NCI-H1092 (cell line): ENCODE measurements at regions not wholly inside any gene's neighbourhood (a gene's known extent, or its start where the extent isn't known, plus 50 kb on each side); places are given as distances from the start of the nearest gene placed in this dataset.

Experiments
- DNase-seq: peaks from one replicate; lab custom pipeline; 2025; lab: John Stamatoyannopoulos, UW

DNA sequence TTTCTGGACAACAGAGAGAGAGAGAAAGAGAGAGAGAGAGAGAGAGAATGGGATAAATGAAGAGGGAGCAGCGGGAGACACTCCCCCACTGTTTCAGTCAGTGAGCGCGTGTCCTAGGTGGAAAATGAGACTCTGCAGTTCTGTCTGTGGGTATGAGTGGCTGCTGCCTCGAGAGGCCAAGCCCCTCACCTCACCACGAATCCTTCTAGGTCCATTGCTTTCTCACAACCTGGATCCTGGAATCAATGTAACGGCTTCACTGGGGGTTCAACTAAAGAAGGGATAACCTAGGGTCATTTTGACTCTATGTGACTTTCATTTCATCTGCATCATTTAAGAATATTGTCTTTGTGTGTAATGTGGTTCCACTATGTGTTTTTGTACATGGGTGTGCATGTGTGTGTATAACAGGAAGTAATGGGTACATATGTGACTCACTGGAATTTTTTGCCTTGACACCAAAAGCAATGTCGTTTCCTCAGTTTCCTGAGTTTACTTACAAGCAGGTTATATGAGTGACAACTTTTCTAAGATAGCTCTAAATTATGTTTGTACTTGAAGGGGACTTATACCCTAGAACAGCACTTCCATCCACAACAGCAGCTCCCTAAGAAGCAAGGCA is 221.4 kb upstream of the TRIB2 start:
- no peak for DNase-seq

DNA sequence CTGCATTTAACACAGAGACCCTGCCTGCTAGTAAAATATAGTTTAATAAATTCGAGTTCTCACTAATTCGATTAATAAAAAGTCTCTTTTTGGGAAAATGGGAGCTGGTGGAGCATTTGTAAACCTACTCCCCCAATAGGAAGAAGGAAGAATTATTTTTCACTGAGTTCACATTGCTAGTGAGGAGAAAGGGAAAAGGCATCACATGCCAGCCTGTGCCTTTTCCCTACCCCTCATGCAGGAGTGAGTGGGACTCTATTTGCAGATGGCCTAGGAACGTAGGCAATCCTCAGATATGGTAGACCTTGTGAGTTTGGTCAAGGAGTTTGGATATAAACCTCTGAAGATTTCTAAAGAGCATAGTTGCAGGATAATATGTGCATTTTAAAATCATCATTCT is 218.4 kb upstream of the TRIB2 start:
- no peak for DNase-seq

DNA sequence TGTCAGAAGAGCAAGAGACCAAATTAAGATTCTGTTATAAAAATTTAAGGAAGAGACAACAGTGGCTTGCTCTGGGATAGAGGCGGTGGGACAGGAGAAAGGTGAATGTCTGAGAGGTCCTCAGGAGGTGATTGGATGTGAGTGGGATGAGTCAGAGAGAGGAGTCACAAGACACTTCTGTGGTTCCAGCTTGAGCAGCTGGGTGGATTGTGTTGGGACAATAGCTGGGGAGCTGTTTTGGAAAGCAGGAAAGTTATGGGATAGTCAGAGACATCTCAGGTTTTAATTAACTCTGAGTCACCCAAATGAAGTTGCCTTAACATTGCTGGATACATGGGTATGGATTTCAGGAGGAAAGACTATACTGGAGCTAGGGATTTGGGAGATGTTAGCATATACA is 218.0 kb upstream of the TRIB2 start:
- DNase-seq = no peak

DNA sequence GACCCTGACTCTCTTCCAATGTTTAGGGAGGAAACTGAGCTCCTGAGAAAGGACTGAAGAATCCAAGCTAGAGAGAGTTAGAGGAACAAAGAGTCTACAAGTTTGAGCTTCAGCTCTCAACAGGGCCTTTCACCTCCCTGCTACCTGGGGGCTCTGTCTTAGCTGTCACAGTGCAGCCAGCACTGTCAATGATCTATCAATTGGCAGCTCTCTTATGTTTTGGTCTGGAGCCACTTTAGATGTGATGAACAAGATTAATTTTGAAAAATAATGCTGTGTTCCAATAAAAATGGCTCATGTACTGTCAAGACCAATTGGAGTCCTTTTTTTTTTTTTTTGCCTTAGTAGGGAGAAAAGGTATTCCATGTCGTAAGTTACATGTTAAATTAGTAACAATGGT is 215.8 kb upstream of the TRIB2 start:
- no peak for DNase-seq

DNA sequence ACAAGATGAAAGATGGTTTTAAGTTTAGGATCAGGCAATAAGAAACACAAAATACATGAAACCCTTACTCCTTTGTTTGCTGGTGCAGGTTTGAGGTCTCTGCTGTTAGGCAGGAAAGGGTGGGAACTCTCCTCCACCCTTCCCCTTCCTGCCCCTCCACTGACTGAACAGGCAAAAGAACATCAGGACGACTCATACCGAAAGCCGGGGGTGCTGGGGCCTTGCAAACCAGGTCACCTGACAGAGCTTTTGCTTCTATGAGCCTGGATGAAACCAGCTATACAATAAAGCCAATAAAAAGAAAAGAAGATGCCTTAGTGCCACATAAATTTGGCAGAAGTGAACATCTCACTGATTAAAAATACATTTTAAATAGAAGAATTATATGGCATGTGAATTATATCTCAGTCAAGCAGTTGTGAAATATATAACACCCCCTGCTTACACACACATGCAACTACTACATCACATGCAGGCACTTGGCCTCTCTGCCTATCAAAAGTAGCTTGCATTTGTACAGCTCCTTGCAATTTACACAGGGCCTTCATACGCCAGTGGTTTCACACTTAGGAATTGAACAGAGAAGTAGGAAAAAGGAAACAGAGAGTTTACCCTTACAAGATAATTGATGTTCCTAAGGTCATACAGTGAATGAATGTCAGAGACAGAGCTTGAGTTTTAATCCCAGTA is 215.1 kb upstream of the TRIB2 start:
- no peak for DNase-seq

DNA sequence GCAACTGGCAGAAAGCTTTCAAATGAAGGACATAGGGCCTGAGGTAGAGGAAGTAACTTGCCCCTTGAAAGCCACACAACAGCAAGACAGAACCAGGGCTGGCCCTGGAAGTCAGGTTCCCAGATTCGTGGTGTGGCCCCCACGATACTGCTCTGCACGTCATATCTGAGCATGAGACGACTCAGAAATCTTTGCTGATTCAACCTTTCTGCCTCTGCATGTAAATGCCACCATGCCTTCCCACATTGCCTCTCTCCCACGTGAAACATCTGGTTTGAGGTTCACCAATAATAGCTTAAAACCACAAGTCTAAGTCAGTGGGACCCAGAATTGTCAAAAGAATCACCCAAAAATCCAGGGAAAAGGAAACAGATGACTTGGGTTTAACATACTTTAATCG is 214.0 kb upstream of the TRIB2 start:
- no peak for DNase-seq

DNA sequence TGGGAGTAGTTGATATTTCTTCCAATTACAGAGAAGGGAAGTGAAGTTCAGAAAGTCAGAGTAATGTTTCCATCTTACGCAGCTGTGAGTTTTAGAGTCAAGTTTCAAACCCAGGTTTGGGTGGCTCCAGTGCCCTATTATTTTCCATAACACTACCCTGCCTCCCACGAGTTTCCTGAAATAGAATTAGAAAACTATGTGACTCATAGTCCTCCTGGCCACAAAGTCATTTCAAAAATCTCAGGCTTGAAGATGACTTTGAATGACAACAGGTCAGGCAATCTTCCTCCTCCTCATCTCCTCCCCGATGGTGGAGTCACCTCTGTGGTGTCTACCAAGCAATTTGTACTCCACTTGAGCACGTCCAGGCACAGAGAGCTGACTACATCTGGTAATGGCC is 212.3 kb upstream of the TRIB2 start:
- DNase-seq = no peak

DNA sequence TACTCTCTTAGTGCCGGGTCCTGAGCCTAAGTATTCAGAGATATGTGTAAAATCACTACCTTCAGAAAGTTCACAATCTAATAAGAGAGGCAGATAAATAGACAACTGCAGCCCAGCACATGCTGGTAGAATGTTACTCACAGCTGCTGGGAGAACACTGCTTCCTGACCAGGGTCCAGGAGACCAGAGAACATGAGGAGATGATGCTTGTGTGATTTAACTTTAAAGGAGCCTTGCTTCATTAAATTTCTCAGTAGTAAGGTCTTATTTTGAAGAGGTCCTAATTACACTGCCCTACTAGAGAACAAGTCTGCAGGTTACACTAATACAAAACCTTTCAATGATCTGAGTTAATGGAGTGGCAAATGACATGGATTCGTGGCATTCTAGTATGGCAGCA is 209.9 kb upstream of the TRIB2 start:
- DNase-seq = no peak

DNA sequence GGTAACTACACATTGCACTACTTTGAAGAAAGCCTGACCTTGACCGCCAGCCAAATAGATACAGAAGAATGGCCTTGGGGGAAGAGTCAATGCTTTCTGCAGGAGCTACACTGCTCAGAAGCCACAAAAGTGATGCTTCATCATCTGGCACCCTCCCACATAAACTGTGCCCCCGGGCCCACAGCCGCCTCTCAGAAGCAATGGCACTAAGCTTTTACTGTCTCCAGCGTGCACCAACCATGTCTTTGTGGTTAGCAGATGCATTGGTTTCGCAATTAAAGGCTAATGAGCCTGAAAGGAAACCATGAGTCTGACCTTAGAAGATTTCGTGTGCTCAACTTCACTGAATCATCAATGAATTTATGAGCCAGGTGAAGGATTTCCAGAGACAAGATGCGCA is 209.4 kb upstream of the TRIB2 start:
- DNase-seq = no peak

DNA sequence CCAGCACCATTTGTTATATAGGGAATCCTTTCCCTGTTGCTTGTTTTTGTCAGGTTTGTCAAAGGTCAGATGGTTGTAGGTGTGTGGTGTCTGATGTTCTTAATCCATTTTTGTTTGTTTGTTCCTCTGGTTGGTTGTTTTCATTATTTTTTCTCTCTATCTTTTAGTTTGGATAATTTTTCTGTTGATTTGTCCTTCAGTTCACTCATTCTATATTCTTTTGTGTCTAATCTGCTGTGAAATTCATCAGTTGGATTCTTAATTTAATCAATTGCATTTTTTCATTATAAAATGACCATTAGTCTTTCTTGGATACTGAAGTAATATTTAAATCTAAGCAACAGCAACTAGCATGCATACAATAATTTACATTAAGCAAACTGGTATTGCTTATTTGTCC is 206.7 kb upstream of the TRIB2 start:
- no peak for DNase-seq

DNA sequence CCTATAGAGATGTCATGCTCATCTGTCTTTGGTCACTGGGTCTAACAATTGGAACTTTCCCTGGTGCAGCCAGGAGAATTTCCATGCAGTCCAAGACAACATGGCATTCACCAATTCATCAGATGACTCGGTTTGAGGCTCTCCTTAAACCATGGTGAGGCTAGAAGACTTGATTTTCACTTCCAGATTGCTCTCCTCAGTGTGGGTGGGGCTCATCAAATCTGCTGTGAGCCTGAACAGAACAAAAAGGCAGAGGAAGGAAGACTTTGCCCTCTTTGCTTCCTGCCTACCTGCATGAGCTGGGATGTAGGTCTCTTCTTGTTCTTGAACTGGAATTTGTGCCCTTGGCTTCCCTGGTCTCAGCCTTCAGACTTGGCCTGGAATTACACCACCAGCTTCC is 203.4 kb upstream of the TRIB2 start:
- no peak for DNase-seq

DNA sequence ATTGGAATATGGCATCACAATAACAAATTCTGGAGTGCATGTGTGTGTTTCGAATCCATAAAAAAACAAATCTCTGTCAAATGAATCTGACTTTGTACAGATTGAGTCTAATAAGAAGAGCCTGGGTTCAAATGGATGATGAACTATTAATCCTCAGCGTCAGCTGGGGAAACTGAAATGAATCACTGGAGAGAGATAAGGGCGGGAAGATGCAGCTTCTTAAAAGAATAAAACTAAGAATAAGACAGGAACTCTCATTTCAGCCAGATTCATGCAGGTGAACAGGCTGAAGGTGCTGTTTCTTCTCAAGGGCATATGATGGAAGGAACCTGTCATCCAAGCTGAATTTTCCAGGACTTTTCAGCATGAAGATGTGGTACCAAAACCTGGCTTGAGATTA is 202.6 kb upstream of the TRIB2 start:
- no peak for DNase-seq

DNA sequence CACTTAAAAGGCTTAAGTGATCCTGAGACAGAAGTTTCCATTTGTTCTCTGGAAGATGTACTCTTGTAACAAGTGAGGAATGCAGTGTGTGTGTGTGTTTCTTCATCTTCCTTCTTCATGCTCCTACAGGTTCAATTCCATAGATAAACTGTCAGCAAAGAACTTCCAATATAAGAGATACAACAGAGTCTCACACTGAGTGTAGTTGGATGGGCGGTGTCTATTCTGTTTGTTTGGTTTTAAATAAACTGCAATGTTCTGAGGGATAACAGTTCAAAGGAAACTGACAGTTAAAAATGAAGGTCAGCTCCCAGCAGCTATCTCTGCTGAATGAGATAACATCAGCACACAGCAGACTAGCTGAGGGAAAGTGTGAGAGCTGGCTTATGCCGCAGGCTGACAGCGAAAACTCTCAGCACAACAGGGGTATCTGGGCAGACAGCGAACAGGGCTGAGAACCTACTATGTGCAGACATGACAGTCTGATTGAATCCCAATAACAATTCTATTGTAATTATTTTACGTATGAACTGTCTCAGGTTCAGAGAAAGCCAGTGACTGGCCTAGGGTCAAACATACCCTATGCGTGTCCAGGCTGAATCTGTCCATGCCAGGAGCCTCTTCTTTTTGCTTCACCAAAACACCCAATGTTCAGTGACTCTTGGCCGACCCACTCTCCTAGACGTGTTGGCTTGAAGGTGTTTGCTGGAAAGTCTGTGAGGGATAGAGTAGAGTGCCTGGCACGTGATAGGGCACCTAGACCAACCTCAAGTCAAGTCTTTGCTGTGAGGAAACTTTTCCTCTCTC is 201.9 kb upstream of the TRIB2 start:
- no peak for DNase-seq

DNA sequence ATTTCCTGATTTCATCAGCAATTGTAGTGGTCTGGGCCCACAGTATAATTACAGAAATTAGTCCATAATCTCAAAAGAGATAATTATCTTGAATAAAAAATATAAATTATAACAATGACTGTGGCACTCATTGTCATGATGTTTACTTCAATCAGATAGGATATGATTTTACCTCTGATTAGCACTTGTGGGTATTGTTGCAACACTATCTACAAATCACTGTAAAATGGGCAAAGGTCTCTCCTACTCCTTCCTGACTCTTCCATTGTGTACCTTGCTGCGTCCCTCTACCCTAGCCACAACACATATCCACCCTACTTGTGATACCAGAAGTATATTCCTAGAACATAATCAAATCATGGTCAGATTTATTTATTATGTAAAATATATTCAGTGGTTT is 200.9 kb upstream of the TRIB2 start:
- DNase-seq = no peak

DNA sequence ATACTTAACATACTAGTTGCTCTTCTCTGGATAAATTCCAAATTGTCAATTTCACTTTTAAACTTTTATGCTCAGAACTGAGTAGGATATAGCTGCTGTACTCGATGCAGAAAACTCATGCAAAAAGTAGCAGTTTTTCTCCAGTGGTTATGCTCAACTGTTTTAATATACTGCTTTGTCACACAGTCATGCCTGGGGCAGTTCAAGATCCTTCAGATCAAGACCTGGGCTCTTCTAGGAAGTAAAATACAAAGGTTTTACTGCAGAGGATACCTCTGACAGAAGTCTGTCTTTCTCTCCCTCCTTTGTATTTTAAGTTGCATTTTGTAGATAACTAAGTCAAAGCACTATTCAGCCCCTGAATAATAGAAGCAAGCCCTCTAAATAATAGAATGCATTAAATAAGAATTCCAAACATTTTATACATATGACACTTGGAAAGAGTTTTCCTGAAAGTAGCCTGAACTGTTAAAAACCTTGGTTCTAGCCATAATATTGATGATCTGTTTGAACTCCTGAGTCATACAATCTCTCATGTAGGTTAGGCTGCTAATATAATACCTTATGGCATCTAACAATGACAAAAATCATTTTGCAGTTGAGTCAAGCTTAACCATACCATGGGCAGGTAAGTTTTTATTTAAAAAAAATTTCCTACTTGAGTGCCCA is 183.3 kb upstream of the TRIB2 start:
- DNase-seq = no peak

DNA sequence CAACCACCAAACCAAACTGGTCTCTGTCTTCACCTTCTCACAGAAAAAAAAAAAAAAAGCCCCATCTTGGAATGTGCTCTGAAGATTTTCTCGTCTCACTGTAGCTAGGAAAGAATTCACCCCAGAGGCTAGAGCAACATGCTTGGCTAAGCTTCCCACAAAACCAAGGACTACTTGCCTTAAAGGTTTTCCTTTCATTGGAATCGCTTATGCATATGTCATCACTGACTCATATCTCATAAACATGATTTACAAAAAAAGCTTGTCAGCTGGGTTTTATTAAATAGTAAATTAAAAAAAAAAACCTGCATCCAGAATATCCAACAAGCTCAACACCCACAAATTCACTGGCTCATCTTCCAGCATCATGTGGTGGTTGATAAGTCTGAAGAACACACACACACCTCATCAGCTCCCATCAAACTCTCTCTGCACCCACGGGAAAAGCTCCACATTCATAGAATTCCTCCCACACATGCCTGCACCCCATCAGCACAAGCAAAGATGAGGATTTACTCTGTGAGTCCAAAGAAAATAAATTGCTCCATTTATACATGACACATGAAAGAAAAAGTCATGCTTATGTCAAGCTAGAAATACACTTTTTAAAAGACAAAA is 182.0 kb upstream of the TRIB2 start:
- no peak for DNase-seq

DNA sequence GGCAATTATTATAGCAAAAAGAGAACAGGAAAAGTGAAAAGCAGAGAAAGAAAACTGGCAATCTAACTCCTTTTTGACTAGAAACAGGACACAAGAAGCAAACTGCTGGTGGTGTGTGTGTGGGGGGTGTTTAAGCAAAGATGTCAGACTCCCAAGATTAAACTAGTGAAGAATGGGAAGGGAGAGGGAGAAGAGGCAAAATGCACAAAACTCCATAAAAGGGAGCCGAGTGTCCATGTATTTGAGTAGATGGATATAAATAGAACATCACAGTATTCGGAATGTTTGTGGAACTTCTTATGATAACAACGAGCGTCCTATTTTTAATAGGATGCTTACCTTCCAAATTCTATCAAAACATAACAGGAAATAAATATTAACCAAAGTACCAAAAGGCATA is 179.8 kb upstream of the TRIB2 start:
- DNase-seq = no peak

DNA sequence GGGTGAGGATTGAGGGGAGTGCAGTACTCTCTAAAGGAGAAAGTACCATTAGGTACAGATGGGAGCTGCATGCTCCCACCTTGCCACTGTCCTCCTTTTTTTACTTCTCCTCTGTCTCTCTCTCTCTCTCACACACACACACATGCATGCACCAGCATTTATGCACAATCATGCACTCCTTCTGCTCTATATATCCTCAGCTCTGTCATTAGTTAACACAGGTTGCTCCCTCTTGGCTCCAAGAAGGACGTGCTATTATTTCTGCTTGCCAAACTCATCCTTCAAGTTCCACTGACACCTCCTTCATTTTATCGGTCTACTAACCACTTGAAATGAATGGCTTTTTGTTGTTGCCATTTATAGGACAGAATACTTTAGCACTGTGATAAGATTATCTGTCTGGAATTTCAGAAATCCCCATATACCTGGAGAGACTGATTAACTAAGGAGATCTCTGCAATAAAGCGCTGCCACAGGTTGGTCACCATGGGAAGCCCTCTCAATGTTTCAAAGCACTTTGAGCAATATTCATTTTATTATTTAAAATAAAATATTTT is 178.5 kb upstream of the TRIB2 start:
- DNase-seq = no peak

DNA sequence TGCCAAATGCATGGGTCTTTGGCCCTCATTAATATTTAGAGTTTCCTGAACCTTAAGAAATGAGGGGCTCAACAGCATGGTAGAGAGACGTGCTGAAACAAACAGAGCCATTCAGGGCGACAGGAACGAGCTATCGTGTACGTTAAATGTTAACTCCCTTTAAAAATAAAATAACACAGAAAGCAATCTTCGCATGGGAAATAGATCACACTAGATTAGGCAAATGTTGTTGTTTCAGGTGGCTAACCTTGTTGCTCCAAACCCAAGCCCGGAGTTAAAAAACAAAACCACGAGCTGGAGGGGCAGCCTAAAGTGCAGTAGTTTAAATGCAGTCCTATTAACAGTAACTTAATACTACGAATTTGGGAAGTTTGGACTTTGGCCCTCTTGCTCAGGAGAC is 177.4 kb upstream of the TRIB2 start:
- no peak for DNase-seq

DNA sequence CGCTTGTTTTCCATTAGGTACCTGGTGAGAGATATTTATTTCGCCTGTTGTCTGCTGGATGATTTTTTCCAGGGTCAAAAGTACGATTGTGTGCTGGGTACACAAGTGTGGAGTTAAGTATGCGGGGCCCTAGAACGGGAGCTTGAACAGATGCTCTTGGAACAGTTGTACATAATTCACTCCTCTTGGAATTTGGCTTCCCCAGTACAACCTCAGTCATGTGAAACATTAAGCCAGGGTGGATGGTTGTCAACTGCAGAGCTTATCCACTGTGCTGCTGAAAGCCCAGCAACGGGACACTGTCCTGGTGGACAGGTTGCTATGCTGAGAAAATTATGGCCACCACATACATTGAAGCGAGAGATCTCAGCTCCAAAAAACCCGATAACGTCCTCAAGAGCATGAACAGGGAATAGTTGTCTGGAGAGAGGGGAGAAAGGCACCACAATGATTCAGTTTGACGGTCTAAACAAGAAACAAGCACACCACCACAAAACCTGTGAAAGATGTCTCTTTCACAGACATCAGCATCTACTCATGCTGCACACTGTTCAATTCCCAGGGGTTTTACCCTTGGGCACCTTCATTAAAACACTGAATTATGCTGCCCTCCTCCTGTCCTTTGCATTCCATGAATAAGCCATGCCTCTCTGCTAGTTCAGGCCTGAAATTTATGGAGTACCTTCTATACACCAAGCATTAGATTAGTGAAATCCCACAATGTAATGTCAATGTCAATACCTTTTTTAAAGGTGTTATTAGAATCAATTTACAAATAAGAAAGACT is 176.8 kb upstream of the TRIB2 start:
- DNase-seq = no peak
